SH-SY5Y (cell line): ENCODE measurements at regions not wholly inside any gene's neighbourhood (a gene's known extent, or its start where the extent isn't known, plus 50 kb on each side); places are given as distances from the start of the nearest gene placed in this dataset.

Source experiments
- GATA2 ChIP-seq: IDR thresholded peaks from 2 replicates; pipeline ENCODE4 v1.6.1; 2011; ENCODE audit warnings: mild to moderate bottlenecking, low read depth, low read length
- GATA3 ChIP-seq: IDR thresholded peaks from 2 replicates; pipeline ENCODE4 v1.6.1; 2011; ENCODE audit warnings: low read depth, mild to moderate bottlenecking, low read length, moderate library complexity

DNA sequence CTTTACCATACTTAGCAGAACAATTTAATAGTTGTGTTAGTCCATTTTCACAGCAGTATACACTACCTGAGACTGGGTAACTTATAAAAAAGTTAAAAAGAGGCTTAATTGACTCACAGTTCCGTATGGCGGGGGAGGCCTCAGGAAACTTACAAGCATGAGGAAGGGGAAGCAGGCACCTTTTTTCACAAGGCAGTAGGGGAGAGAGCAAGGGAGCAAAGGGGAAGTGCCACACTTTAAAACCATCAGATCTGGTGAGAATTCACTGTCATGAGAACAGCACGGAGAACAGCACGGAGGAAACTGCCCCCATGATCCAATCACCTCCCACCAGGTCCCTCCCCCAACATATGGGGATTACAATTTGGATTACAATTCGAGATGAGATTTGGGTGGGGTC is 269.9 kb downstream of the MTRR start:
- TF ChIP-seq GATA2 (no peak), GATA3 (no peak)
